Sigmoid colon (tissue), 6 donors: ENCODE measurements at regions not wholly inside any gene's neighbourhood (a gene's known extent, or its start where the extent isn't known, plus 50 kb on each side); places are given as distances from the start of the nearest gene placed in this dataset.

Experiments used
- DNase-seq: peaks from one replicate; pipeline ENCODE4 v3.0.0-alpha.2; 2019
- H3K27ac ChIP-seq, 4 donors: fragments of 200-600 bp; sonication (generic); one replicate each; pipeline ENCODE4 v1.5.1; 2016 to 2019; ENCODE audit warnings: mild to moderate bottlenecking in 1 of 4
- H3K27me3 ChIP-seq, 3 donors: fragments of 200-600 bp; sonication (generic); one replicate each; pipeline ENCODE4 v1.5.1; 2019; ENCODE audit warnings: mild to moderate bottlenecking in 1 of 3
- H3K36me3 ChIP-seq, 4 donors: fragments of 200-600 bp; sonication (generic); one replicate each; pipeline ENCODE4 v1.5.1; 2016 to 2019
- H3K4me1 ChIP-seq, 4 donors: fragments of 200-600 bp; sonication (generic); one replicate each; pipeline ENCODE4 v1.5.1; 2017 to 2019
- H3K4me3 ChIP-seq, 4 donors: fragments of 200-600 bp; sonication (generic); one replicate each; pipeline ENCODE4 v1.5.1; 2017 to 2019; ENCODE audit warnings: mild to moderate bottlenecking in 2 of 4, moderate library complexity in 1 of 4
- H3K9me3 ChIP-seq, 4 donors: fragments of 200-600 bp in 3 of 4; sonication (generic) in 3 of 4; one replicate each; pipeline versions ENCODE4 v1.5.1 to v1.6.1; 2013 to 2019
- CTCF ChIP-seq, 4 experiments: fragments of 450-650 bp in 3 of 4; fragments of 200-600 bp in 1 of 4; IDR thresholded peaks; one replicate each; pipeline ENCODE4 v1.5.1; 2016 to 2019; ENCODE audit warnings: antibody characterized with exemption in 4 of 4, mild to moderate bottlenecking in 3 of 4, moderate library complexity in 2 of 4
- EP300 ChIP-seq, 4 donors: sonication (generic); formaldehyde crosslinking; IDR thresholded peaks; one replicate each; pipeline ENCODE4 v1.6.1; 2017; ENCODE audit warnings: antibody characterized with exemption in 4 of 4
- POLR2A ChIP-seq, 2 donors: fragments of 450-650 bp; IDR thresholded peaks; one replicate each; pipeline ENCODE4 v1.6.1; 2016; ENCODE audit warnings: antibody characterized with exemption in 2 of 2, mild to moderate bottlenecking in 2 of 2, moderate library complexity in 2 of 2
- POLR2AphosphoS5 ChIP-seq, 4 donors: sonication (generic); formaldehyde crosslinking; IDR thresholded peaks; one replicate each; pipeline ENCODE4 v1.6.1; 2017; ENCODE audit warnings: antibody characterized with exemption in 4 of 4
- WGBS, 2 donors: extraction: QIAGEN DNeasy Blood & Tissue Kit; methylation state at CpG; one replicate each; pipeline ENCODE4 v1.1.7; 2013; 5-methylcytosine and 5-hydroxymethylcytosine counted together
- intact Hi-C: fragments of 100-400 bp; cut with DNase I; formaldehyde crosslinking; loops from one replicate; pipeline ENCODE4 v1.15.1; 2023
- donor health status: healthy with polysubstance abuse.
- donor health status: healthy.

GRCh38 chr9:105865285-105865684 is 170.9 kb downstream of the TMEM38B start:
- TF ChIP-seq CTCF (IDR thresholded peaks at IDR 0.05) (no peak), POLR2AphosphoS5 (IDR thresholded peaks at IDR 0.05) (no peak), POLR2A (IDR thresholded peaks at IDR 0.05) (no peak), EP300 (IDR thresholded peaks at IDR 0.05) (no peak)
- no peaks in the 10 kb centered on the region for H3K36me3 ChIP-seq
- 90 to 92% methylated on average over 4 of the region's 4 CpGs for WGBS, 2 donors
- H3K27me3 ChIP-seq = no peaks in the 10 kb centered on the region
- H3K4me1 ChIP-seq = no peaks in the 10 kb centered on the region
- H3K27ac ChIP-seq = no peak overlapping the region
- no peaks in the 10 kb centered on the region for H3K9me3 ChIP-seq
- DNase-seq = no peak
- H3K4me3 ChIP-seq = no peak overlapping the region
- intact Hi-C loops = no loop called here

GRCh38 chr9:105871540-105871939 is 177.2 kb downstream of the TMEM38B start:
- Histone ChIP-seq H3K27me3 (no peaks in the 10 kb centered on the region), H3K4me3 (no peak overlapping the region), H3K27ac (no peak overlapping the region), H3K36me3 (no peaks in the 10 kb centered on the region), H3K4me1 (no peaks in the 10 kb centered on the region), H3K9me3 (no peaks in the 10 kb centered on the region)
- 77 to 78% methylated on average over 2 of the region's 2 CpGs for WGBS, 2 donors
- DNase-seq = no peak
- no peak for TF ChIP-seq EP300 (IDR thresholded peaks at IDR 0.05)
- no peak for TF ChIP-seq POLR2A (IDR thresholded peaks at IDR 0.05)
- no peak for TF ChIP-seq POLR2AphosphoS5 (IDR thresholded peaks at IDR 0.05)
- TF ChIP-seq CTCF (IDR thresholded peaks at IDR 0.05) = no peak
- intact Hi-C loops = no loop called here

GRCh38 chr9:105873801-105874200 is 179.5 kb downstream of the TMEM38B start:
- no peaks in the 10 kb centered on the region for H3K4me1 ChIP-seq
- H3K27me3 ChIP-seq = no peaks in the 10 kb centered on the region
- intact Hi-C loops = no loop called here
- no peaks in the 10 kb centered on the region for H3K9me3 ChIP-seq
- DNase-seq = no peak
- H3K27ac ChIP-seq = no peak overlapping the region
- no peaks in the 10 kb centered on the region for H3K36me3 ChIP-seq
- 82 to 92% methylated on average over 3 of the region's 3 CpGs for WGBS, 2 donors
- H3K4me3 ChIP-seq = no peak overlapping the region
- TF ChIP-seq POLR2A (IDR thresholded peaks at IDR 0.05) (no peak), CTCF (IDR thresholded peaks at IDR 0.05) (no peak), EP300 (IDR thresholded peaks at IDR 0.05) (no peak), POLR2AphosphoS5 (IDR thresholded peaks at IDR 0.05) (no peak)

- no peak for DNase-seq
- Histone ChIP-seq H3K4me1 (no peaks in the 10 kb centered on the region), H3K4me3 (no peak overlapping the region), H3K9me3 (no peaks in the 10 kb centered on the region), H3K27ac (no peak overlapping the region), H3K27me3 (no peaks in the 10 kb centered on the region), H3K36me3 (no peaks in the 10 kb centered on the region)
- no peak for TF ChIP-seq POLR2A (IDR thresholded peaks at IDR 0.05)
- TF ChIP-seq POLR2AphosphoS5 (IDR thresholded peaks at IDR 0.05) = no peak
- no peak for TF ChIP-seq EP300 (IDR thresholded peaks at IDR 0.05)
- no peak for TF ChIP-seq CTCF (IDR thresholded peaks at IDR 0.05)
- 73 to 90% methylated on average over 1 of the region's 1 CpG for WGBS, 2 donors
- intact Hi-C loops = no loop called here
Observed at GRCh38 chr9:105877721-105878120, 183.4 kb downstream of the TMEM38B start.

- intact Hi-C loops = no loop called here
- no peaks in the 10 kb centered on the region for H3K27me3 ChIP-seq
- no peak overlapping the region for H3K27ac ChIP-seq
- no peak for DNase-seq
- no peaks in the 10 kb centered on the region for H3K36me3 ChIP-seq
- no peak overlapping the region for H3K4me3 ChIP-seq
- no peaks in the 10 kb centered on the region for H3K9me3 ChIP-seq
- TF ChIP-seq POLR2A (IDR thresholded peaks at IDR 0.05) (no peak), EP300 (IDR thresholded peaks at IDR 0.05) (no peak), CTCF (IDR thresholded peaks at IDR 0.05) (no peak), POLR2AphosphoS5 (IDR thresholded peaks at IDR 0.05) (no peak)
- no peaks in the 10 kb centered on the region for H3K4me1 ChIP-seq
Observed at GRCh38 chr9:105879181-105879580, 184.8 kb downstream of the TMEM38B start.
